ENCODE measurements at regions not wholly inside any gene's neighbourhood (a gene's known extent, or its start where the extent isn't known, plus 50 kb on each side); places are given as distances from the start of the nearest gene placed in this dataset.

- Histone ChIP-seq H3K4me2 (ENCODE audit: low read length) (no peak overlapping the region), H3K9me2 (ENCODE audit: insufficient read depth) (no peaks in the 10 kb centered on the region), H4K20me1 (ENCODE audit: insufficient read depth) (no peaks in the 10 kb centered on the region), H3K4me1 (ENCODE audit: control insufficient read depth in 1 of 2, insufficient read depth in 2 of 2, low read length in 2 of 2) (no peaks in the 10 kb centered on the region), H2AFZ (ENCODE audit: low read depth, low read length, poor library complexity, severe bottlenecking) (no peak overlapping the region), H3K36me3 (ENCODE audit: control insufficient read depth in 1 of 2, insufficient read depth in 2 of 2, low read length in 2 of 2) (no peaks in the 10 kb centered on the region), H3K79me2 (ENCODE audit: insufficient read depth, low read length) (no peaks in the 10 kb centered on the region), H3K27ac (ENCODE audit: low read depth, low read length) (no peak overlapping the region), H3K9ac (ENCODE audit: low read length) (no peak overlapping the region), H3K4me3 (replicated peaks in 1 of 2; ENCODE audit: low read depth in 1 of 2, low read length in 2 of 2) (no peak overlapping the region), H3K9me3 (ENCODE audit: control insufficient read depth in 1 of 2, insufficient read depth in 1 of 2, low read depth in 1 of 2, low read length in 2 of 2) (no peaks in the 10 kb centered on the region), H3K27me3 (ENCODE audit: insufficient read depth, low read length) (peaks cover 98% of the 10 kb centered on the region)
- TF ChIP-seq SRF (IDR thresholded peaks at IDR 0.05; ENCODE audit: low read depth) (no peak), EGR1 (IDR thresholded peaks at IDR 0.05; ENCODE audit: low read depth) (no peak), SP1 (IDR thresholded peaks at IDR 0.05; ENCODE audit: low read depth) (no peak), ELF1 (IDR thresholded peaks at IDR 0.05; ENCODE audit: borderline replicate concordance, low read depth) (no peak), CTCF (IDR thresholded peaks at IDR 0.05 in 2 of 3, conservative IDR thresholded peaks at IDR 0.05 in 1 of 3; ENCODE audit: borderline replicate concordance in 1 of 3, insufficient read depth in 1 of 3, low read depth in 2 of 3, low read length in 2 of 3) (no peak), POLR2AphosphoS5 (IDR thresholded peaks at IDR 0.05; ENCODE audit: low read depth, low read length) (no peak), TCF7L2 (IDR thresholded peaks at IDR 0.05; ENCODE audit: borderline replicate concordance, extremely low read depth, insufficient read depth, insufficient read length) (no peak), EZH2phosphoT487 (IDR thresholded peaks at IDR 0.05; ENCODE audit: borderline replicate concordance) (no peak), FOSL1 (IDR thresholded peaks at IDR 0.05; ENCODE audit: low read depth) (no peak), ATF3 (IDR thresholded peaks at IDR 0.05) (no peak), ZFX (IDR thresholded peaks at IDR 0.05) (no peak), CEBPB (IDR thresholded peaks at IDR 0.05; ENCODE audit: low read depth) (no peak), JUND (IDR thresholded peaks at IDR 0.05) (no peak), MAX (IDR thresholded peaks at IDR 0.05) (no peak), ZNF274 (IDR thresholded peaks at IDR 0.05; ENCODE audit: low read depth, low read length) (no peak), ZBTB33 (IDR thresholded peaks at IDR 0.05; ENCODE audit: extremely low read depth, insufficient replicate concordance, low read length) (no peak), EZH2 (IDR thresholded peaks at IDR 0.05) (no peak), YY1 (IDR thresholded peaks at IDR 0.05; ENCODE audit: extremely low read depth, insufficient replicate concordance, low read depth, low read length) (no peak), POLR2A (IDR thresholded peaks at IDR 0.05; ENCODE audit: borderline replicate concordance, extremely low read depth, insufficient read depth, insufficient read length) (no peak)
- BruUV-seq (replicated peaks): no TSS peak
- CTCF ChIA-PET: no interaction called here
- RAD21 ChIA-PET (ENCODE audit: low non-redundant PET in 1 of 2, low total read pairs in 2 of 2, uncharacterized antibody in 2 of 2, unreplicated experiment in 2 of 2): no interaction called here
- POLR2A ChIA-PET: no interaction called here
- DNase-seq (ENCODE audit: low read depth, low spot score): no peak
- ATAC-seq: no peak
- intact Hi-C loops (cut with micrococcal nuclease): no loop called here
These were observed 52.4 kb upstream of the PARP11 start for GRCh38 chr12:3925621-3926020.

Data from HCT116 (cell line).